ES-I3 (cell line): ENCODE measurements at regions not wholly inside any gene's neighbourhood (a gene's known extent, or its start where the extent isn't known, plus 50 kb on each side); places are given as distances from the start of the nearest gene placed in this dataset.
"Not testable (repeated sequence)": the region's sequence is repeated elsewhere in the genome, so short reads cannot be mapped to it uniquely, and the experiment has no call there.

Experiments
- H3K36me3 ChIP-seq: 2 replicates; pipeline ENCODE4 v1.6.1; 2013; ENCODE audit warnings: mild to moderate bottlenecking, low read length, control low read depth, moderate library complexity; ENCODE audit not compliant: insufficient read depth
- H3K4me1 ChIP-seq: 2 replicates; pipeline ENCODE4 v1.6.1; 2013; ENCODE audit warnings: mild to moderate bottlenecking, control low read depth, low read length; ENCODE audit not compliant: insufficient read depth
- H3K9ac ChIP-seq: 2 replicates; pipeline ENCODE4 v1.6.1; 2013; ENCODE audit warnings: low read depth, mild to moderate bottlenecking, low read length, moderate library complexity
- H3K9me3 ChIP-seq: 2 replicates; pipeline ENCODE4 v1.6.1; 2013; ENCODE audit warnings: mild to moderate bottlenecking, low read length, moderate library complexity; ENCODE audit not compliant: control insufficient read depth, insufficient read depth

- Histone ChIP-seq H3K9me3 (no peaks in the 10 kb centered on the region), H3K4me1 (peaks cover 55% of the 10 kb centered on the region), H3K9ac (no peak overlapping the region)
Observed at GRCh38 chr6:15907914-15908518, 220.9 kb upstream of the MYLIP start.

GRCh38 chr6:15907220-15907913 is 221.5 kb upstream of the MYLIP start:
- not testable (repeated sequence) for H3K36me3 ChIP-seq, H3K9me3 ChIP-seq, H3K9ac ChIP-seq
- H3K4me1 ChIP-seq = peaks cover 50% of the 10 kb centered on the region

More at GRCh38 chr6:15907914-15908518, 220.9 kb upstream of the MYLIP start:
- no peaks in the 10 kb centered on the region for H3K36me3 ChIP-seq

GRCh38 chr6:15906420-15907016 is 222.4 kb upstream of the MYLIP start:
- peaks cover 42% of the 10 kb centered on the region for H3K4me1 ChIP-seq
- H3K36me3 ChIP-seq = no peaks in the 10 kb centered on the region
- H3K9ac ChIP-seq = no peak overlapping the region
- no peaks in the 10 kb centered on the region for H3K9me3 ChIP-seq

GRCh38 chr6:15905488-15906419 is 223.1 kb upstream of the MYLIP start:
- Histone ChIP-seq H3K4me1 (peaks cover 41% of the 10 kb centered on the region), H3K9me3 (no peaks in the 10 kb centered on the region), H3K9ac (no peak overlapping the region), H3K36me3 (no peaks in the 10 kb centered on the region)

GRCh38 chr6:15904651-15905376 is 224.1 kb upstream of the MYLIP start:
- Histone ChIP-seq H3K9ac (no peak overlapping the region), H3K9me3 (no peaks in the 10 kb centered on the region), H3K4me1 (peaks cover 37% of the 10 kb centered on the region), H3K36me3 (no peaks in the 10 kb centered on the region)

- H3K4me1 ChIP-seq = peaks cover 34% of the 10 kb centered on the region
- H3K9me3 ChIP-seq = no peaks in the 10 kb centered on the region
- H3K9ac ChIP-seq = no peak overlapping the region
- no peaks in the 10 kb centered on the region for H3K36me3 ChIP-seq
Observed at GRCh38 chr6:15901141-15902115, 227.5 kb upstream of the MYLIP start.

GRCh38 chr6:15898693-15899092 is 230.2 kb upstream of the MYLIP start:
- Histone ChIP-seq H3K4me1 (peaks cover 40% of the 10 kb centered on the region), H3K9me3 (no peaks in the 10 kb centered on the region), H3K36me3 (no peaks in the 10 kb centered on the region)

GRCh38 chr6:15897063-15897876 is 231.6 kb upstream of the MYLIP start:
- peaks cover 40% of the 10 kb centered on the region for H3K4me1 ChIP-seq
- H3K36me3 ChIP-seq = no peaks in the 10 kb centered on the region
- H3K9ac ChIP-seq = no peak overlapping the region
- H3K9me3 ChIP-seq = no peaks in the 10 kb centered on the region

More at GRCh38 chr6:15898693-15899092, 230.2 kb upstream of the MYLIP start:
- H3K9ac ChIP-seq = no peak overlapping the region

GRCh38 chr6:15894973-15895725 is 232.3 kb upstream of the DTNBP1 start:
- no peak overlapping the region; the same call in 1 of the 2 replicates for H3K9ac ChIP-seq
- H3K4me1 ChIP-seq = peaks cover 37% of the 10 kb centered on the region

GRCh38 chr6:15893556-15894253 is 230.9 kb upstream of the DTNBP1 start:
- peaks cover 4% of the 10 kb centered on the region; the same call in 1 of the 2 replicates for H3K9me3 ChIP-seq
- H3K9ac ChIP-seq = no peak overlapping the region
- no peaks in the 10 kb centered on the region for H3K36me3 ChIP-seq
- H3K4me1 ChIP-seq = peaks cover 37% of the 10 kb centered on the region

More at GRCh38 chr6:15894973-15895725, 232.3 kb upstream of the DTNBP1 start:
- Histone ChIP-seq H3K36me3 (no peaks in the 10 kb centered on the region), H3K9me3 (peaks cover 4% of the 10 kb centered on the region; the same call in 1 of the 2 replicates)

GRCh38 chr6:15892369-15892768 is 229.5 kb upstream of the DTNBP1 start:
- peaks cover 27% of the 10 kb centered on the region for H3K4me1 ChIP-seq
- peaks cover 4% of the 10 kb centered on the region; the same call in 1 of the 2 replicates for H3K9me3 ChIP-seq
- H3K36me3 ChIP-seq = no peaks in the 10 kb centered on the region
- H3K9ac ChIP-seq = no peak overlapping the region
